Neuronal stem cell (in vitro differentiated cells): ENCODE measurements at regions not wholly inside any gene's neighbourhood (a gene's known extent, or its start where the extent isn't known, plus 50 kb on each side); places are given as distances from the start of the nearest gene placed in this dataset. TPM values are rescaled to one million over a fixed set of nuclear protein-coding genes. Genes with fewer than 3 reads are reported as not detected.

Experiments used
- DNase-seq: peaks from one replicate; pipeline ENCODE4 v3.0.0-alpha.2; 2013; ENCODE audit warnings: low spot score
- H2AFZ ChIP-seq: one replicate; pipeline ENCODE4 v1.6.1; 2013; ENCODE audit warnings: mild to moderate bottlenecking, low read length, inconsistent platforms
- H2AK5ac ChIP-seq: 2 replicates; pipeline ENCODE4 v1.6.1; 2013; ENCODE audit warnings: low read depth, mild to moderate bottlenecking, inconsistent platforms, low read length, moderate library complexity, mixed read lengths
- H2BK120ac ChIP-seq: 2 replicates; pipeline ENCODE4 v1.6.1; 2013; ENCODE audit warnings: low read depth, mild to moderate bottlenecking, inconsistent platforms, low read length, moderate library complexity, mixed read lengths
- H2BK12ac ChIP-seq: one replicate; pipeline ENCODE4 v1.6.1; 2013; ENCODE audit warnings: low read length, inconsistent platforms
- H2BK15ac ChIP-seq: 2 replicates; pipeline ENCODE4 v1.6.1; 2013; ENCODE audit warnings: mild to moderate bottlenecking, low read length, inconsistent platforms, mixed read lengths
- H2BK5ac ChIP-seq: one replicate; pipeline ENCODE4 v1.6.1; 2013; ENCODE audit warnings: inconsistent platforms, mild to moderate bottlenecking, low read length, moderate library complexity
- H3K14ac ChIP-seq: one replicate; pipeline ENCODE4 v1.6.1; 2013; ENCODE audit warnings: low read length, inconsistent platforms
- H3K18ac ChIP-seq: 2 replicates; pipeline ENCODE4 v1.6.1; 2013; ENCODE audit warnings: low read length, inconsistent platforms
- H3K23ac ChIP-seq: 2 replicates; pipeline ENCODE4 v1.6.1; 2013; ENCODE audit warnings: low read depth, mild to moderate bottlenecking, mixed read lengths, low read length, inconsistent platforms; ENCODE audit not compliant: poor library complexity
- H3K27ac ChIP-seq: replicated peaks from 3 replicates; pipeline ENCODE4 v1.5.1; 2013; ENCODE audit warnings: low read length, inconsistent platforms
- H3K27me3 ChIP-seq, 3 experiments: 2 replicates each; pipeline ENCODE4 v1.6.1; 2013; ENCODE audit warnings: low read length in 3 of 3, mild to moderate bottlenecking in 2 of 3, inconsistent platforms in 1 of 3, low read depth in 1 of 3, mixed read lengths in 1 of 3, moderate library complexity in 1 of 3; ENCODE audit not compliant: control insufficient read depth in 3 of 3, insufficient read depth in 3 of 3
- H3K36me3 ChIP-seq, 2 donors: replicated peaks in 1 of 2; 2 replicates each; pipeline ENCODE4 v1.6.1; 2013; ENCODE audit warnings: low read length in 2 of 2; ENCODE audit not compliant: control insufficient read depth in 2 of 2, insufficient read depth in 2 of 2
- H3K4ac ChIP-seq: 2 replicates; pipeline ENCODE4 v1.6.1; 2013; ENCODE audit warnings: inconsistent platforms, mild to moderate bottlenecking, low read length, moderate library complexity
- H3K4me1 ChIP-seq, 2 donors: 1 replicate in 1 of 2; 2 replicates in 1 of 2; pipeline ENCODE4 v1.6.1; 2013; ENCODE audit warnings: low read length in 2 of 2, low read depth in 1 of 2; ENCODE audit not compliant: control insufficient read depth in 2 of 2, insufficient read depth in 1 of 2
- H3K4me2 ChIP-seq: one replicate; pipeline ENCODE4 v1.6.1; 2013; ENCODE audit warnings: mild to moderate bottlenecking, low read length, inconsistent platforms; ENCODE audit not compliant: insufficient read depth, poor library complexity, severe bottlenecking
- H3K4me3 ChIP-seq, 2 donors: 2 replicates each; pipeline ENCODE4 v1.5.1; 2013; ENCODE audit warnings: low read length in 2 of 2, mild to moderate bottlenecking in 2 of 2, inconsistent platforms in 1 of 2, moderate library complexity in 1 of 2
- H3K79me1 ChIP-seq: one replicate; pipeline ENCODE4 v1.6.1; 2013; ENCODE audit warnings: low read depth, mild to moderate bottlenecking, inconsistent platforms, low read length, moderate library complexity
- H3K9ac ChIP-seq: one replicate; pipeline ENCODE4 v1.6.1; 2013; ENCODE audit warnings: mild to moderate bottlenecking, low read depth, low read length, inconsistent platforms; ENCODE audit not compliant: poor library complexity
- H3K9me3 ChIP-seq, 2 donors: replicated peaks in 1 of 2; 2 replicates each; pipeline versions ENCODE3 to v1.6.1; 2013; ENCODE audit warnings: low read length in 2 of 2, mild to moderate bottlenecking in 2 of 2, inconsistent platforms in 1 of 2, low read depth in 1 of 2, mixed read lengths in 1 of 2, moderate library complexity in 1 of 2; ENCODE audit not compliant: control insufficient read depth in 2 of 2, insufficient read depth in 1 of 2
- H4K8ac ChIP-seq: one replicate; pipeline ENCODE4 v1.6.1; 2013; ENCODE audit warnings: low read depth, mild to moderate bottlenecking, inconsistent platforms, low read length, moderate library complexity
- H4K91ac ChIP-seq: one replicate; pipeline ENCODE4 v1.6.1; 2013; ENCODE audit warnings: low read length, low read depth, mild to moderate bottlenecking, inconsistent platforms; ENCODE audit not compliant: poor library complexity
- WGBS, 2 donors: extraction: QIAGEN DNeasy Blood & Tissue Kit; methylation state at CpG; one replicate each; pipeline ENCODE4 v1.1.7; 2013; ENCODE audit warnings: missing lambda C conversion rate in 2 of 2, mixed read lengths in 1 of 2; ENCODE audit not compliant: insufficient read length in 2 of 2, insufficient replicate concordance in 1 of 2; ENCODE audit errors: extremely low coverage in 2 of 2; 5-methylcytosine and 5-hydroxymethylcytosine counted together
- small RNA-seq: library from polyadenylated mRNA; stranded (forward); fragments of <200 nt; extraction: miRNeasy Mini kit (QIAGEN cat#:217004); gene quantifications from one replicate; pipeline ENCODE3, GENCODE V24; 2013; ENCODE audit not compliant: insufficient read depth

DNA sequence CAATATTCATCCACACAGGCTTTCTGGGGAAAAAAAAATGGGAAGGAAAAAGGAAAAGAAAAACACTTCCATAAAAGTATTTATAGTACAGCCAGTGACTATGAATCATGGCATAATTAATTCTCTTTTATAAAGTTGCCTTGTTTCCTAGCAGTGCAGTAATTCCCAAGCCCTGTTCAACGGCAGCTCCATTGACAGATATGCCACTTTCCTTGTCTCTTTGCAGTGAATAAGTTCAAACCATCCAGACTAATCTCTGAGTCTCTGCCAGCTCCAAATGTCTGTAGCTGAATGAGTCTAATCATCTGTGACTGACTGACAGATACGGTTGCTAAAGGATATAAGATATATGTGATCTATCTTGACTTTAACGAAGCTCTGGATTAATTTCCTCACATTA, 52.9 kb upstream of the KCNJ16 start:
- Histone ChIP-seq H3K23ac (no peak overlapping the region), H2BK15ac (no peak overlapping the region), H3K4ac (no peak overlapping the region), H2BK120ac (no peak overlapping the region), H3K4me2 (no peak overlapping the region), H3K14ac (no peak overlapping the region), H4K8ac (no peak overlapping the region), H3K79me1 (no peaks in the 10 kb centered on the region), H4K91ac (no peak overlapping the region), H2BK12ac (no peak overlapping the region), H3K27me3 (no peaks in the 10 kb centered on the region), H2AFZ (no peak overlapping the region), H3K9ac (no peak overlapping the region), H2AK5ac (no peak overlapping the region), H2BK5ac (no peak overlapping the region), H3K18ac (no peak overlapping the region), H3K27ac (no peak overlapping the region), H3K4me3 (no peak overlapping the region), H3K4me1 (peaks cover 0 to 2% of the 10 kb centered on the region in 2 donors), H3K36me3 (no peaks in the 10 kb centered on the region), H3K9me3 (no peaks in the 10 kb centered on the region)
- WGBS, 2 donors, result no CpG with 5 or more reads among the region's 3 CpGs
- no peak for DNase-seq

DNA sequence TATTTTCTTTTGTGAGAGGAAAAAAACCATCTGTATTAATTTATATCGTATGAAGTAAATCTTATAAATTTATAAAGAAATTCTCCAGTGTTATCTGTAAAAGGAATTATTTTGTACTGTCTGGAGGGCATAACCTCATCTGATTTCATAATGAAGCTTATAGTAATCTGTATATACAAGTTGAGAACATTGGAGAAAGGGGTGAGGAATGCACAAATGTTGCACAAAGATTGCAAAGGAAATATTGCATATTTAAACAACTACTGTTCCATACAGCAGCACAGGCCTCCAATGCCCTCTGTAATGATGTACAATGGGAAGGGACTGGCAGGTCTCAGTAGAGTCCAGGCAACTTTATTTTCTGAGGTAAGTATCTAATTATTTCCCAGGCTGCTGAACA, 50.8 kb upstream of the KCNJ16 start:
- Histone ChIP-seq H2AFZ (no peak overlapping the region), H3K23ac (no peak overlapping the region), H2AK5ac (no peak overlapping the region), H2BK12ac (no peak overlapping the region), H2BK120ac (no peak overlapping the region), H3K4me1 (peaks cover 0 to 2% of the 10 kb centered on the region in 2 donors), H4K8ac (no peak overlapping the region), H3K9ac (no peak overlapping the region), H3K9me3 (peaks cover 0 to 4% of the 10 kb centered on the region in 2 donors), H3K27me3 (no peaks in the 10 kb centered on the region), H3K79me1 (no peaks in the 10 kb centered on the region), H3K4ac (no peak overlapping the region), H2BK5ac (no peak overlapping the region), H3K27ac (no peak overlapping the region), H2BK15ac (no peak overlapping the region), H3K36me3 (no peaks in the 10 kb centered on the region), H3K18ac (no peak overlapping the region), H3K4me2 (no peak overlapping the region), H3K14ac (no peak overlapping the region), H3K4me3 (no peak overlapping the region), H4K91ac (no peak overlapping the region)
- no CpG with 5 or more reads among the region's 1 CpG for WGBS, 2 donors
- DNase-seq, result no peak

Small RNA genes lying in the stretch of these regions (small RNA-seq; reads per million reads assigned to genes)
- gene AC002545.1, result not detected
- gene RF00019, result not detected
